ENCODE measurements at regions not wholly inside any gene's neighbourhood (a gene's known extent, or its start where the extent isn't known, plus 50 kb on each side); places are given as distances from the start of the nearest gene placed in this dataset.

GRCh38 chr5:144876990-144877389, 706.3 kb downstream of the KCTD16 start:
- Histone ChIP-seq H3K36me3 (ENCODE audit: control insufficient read depth in 1 of 2, insufficient read depth in 2 of 2, low read length in 2 of 2) (no peaks in the 10 kb centered on the region), H4K91ac (ENCODE audit: low read depth, low read length) (no peak overlapping the region), H4K12ac (ENCODE audit: low read depth, low read length) (no peak overlapping the region), H3K14ac (ENCODE audit: low read length) (no peak overlapping the region), H2BK120ac (ENCODE audit: insufficient read depth, low read length, poor library complexity) (no peak overlapping the region), H2BK5ac (ENCODE audit: low read depth, low read length, poor library complexity) (no peak overlapping the region), H3K9me3 (ENCODE audit: insufficient read depth, low read depth, low read length) (no peaks in the 10 kb centered on the region), H2BK12ac (ENCODE audit: low read length) (no peak overlapping the region), H2AK5ac (ENCODE audit: low read length) (no peak overlapping the region), H4K8ac (ENCODE audit: low read depth, low read length) (no peak overlapping the region), H3K4me3 (ENCODE audit: low read depth, low read length) (no peak overlapping the region), H3K79me2 (ENCODE audit: control insufficient read depth, insufficient read depth, low read length, poor library complexity) (no peaks in the 10 kb centered on the region), H3K79me1 (ENCODE audit: low read length) (no peaks in the 10 kb centered on the region), H3K4ac (ENCODE audit: low read depth, low read length) (no peak overlapping the region), H3K27ac (ENCODE audit: low read depth, low read length) (no peak overlapping the region), H3K18ac (ENCODE audit: low read length) (no peak overlapping the region), H3K9ac (ENCODE audit: low read length) (no peak overlapping the region), H3K4me1 (ENCODE audit: control insufficient read depth in 1 of 2, insufficient read depth in 2 of 2, low read length in 2 of 2) (no peaks in the 10 kb centered on the region), H3K4me2 (ENCODE audit: low read length) (no peak overlapping the region), H3K27me3 (ENCODE audit: insufficient read depth, low read length) (no peaks in the 10 kb centered on the region), H3K23ac (ENCODE audit: low read length) (no peak overlapping the region), H2AFZ (ENCODE audit: insufficient read depth, low read length, poor library complexity) (no peak overlapping the region)
- DNase-seq = no peak

- Histone ChIP-seq H3K27me3 (ENCODE audit: insufficient read depth, low read length) (no peaks in the 10 kb centered on the region), H3K4me1 (ENCODE audit: control insufficient read depth in 1 of 2, insufficient read depth in 2 of 2, low read length in 2 of 2) (no peaks in the 10 kb centered on the region), H3K4me3 (ENCODE audit: low read depth, low read length) (no peak overlapping the region), H4K12ac (ENCODE audit: low read depth, low read length) (no peak overlapping the region), H3K27ac (ENCODE audit: low read depth, low read length) (no peak overlapping the region), H4K8ac (ENCODE audit: low read depth, low read length) (no peak overlapping the region), H3K18ac (ENCODE audit: low read length) (no peak overlapping the region), H3K36me3 (ENCODE audit: control insufficient read depth in 1 of 2, insufficient read depth in 2 of 2, low read length in 2 of 2) (no peaks in the 10 kb centered on the region), H3K79me2 (ENCODE audit: control insufficient read depth, insufficient read depth, low read length, poor library complexity) (no peaks in the 10 kb centered on the region), H2BK120ac (ENCODE audit: insufficient read depth, low read length, poor library complexity) (no peak overlapping the region), H2AK5ac (ENCODE audit: low read length) (no peak overlapping the region), H3K4ac (ENCODE audit: low read depth, low read length) (no peak overlapping the region), H3K14ac (ENCODE audit: low read length) (no peak overlapping the region), H2BK12ac (ENCODE audit: low read length) (no peak overlapping the region), H3K79me1 (ENCODE audit: low read length) (no peaks in the 10 kb centered on the region), H3K23ac (ENCODE audit: low read length) (no peak overlapping the region), H3K9ac (ENCODE audit: low read length) (no peak overlapping the region), H2BK5ac (ENCODE audit: low read depth, low read length, poor library complexity) (no peak overlapping the region), H4K91ac (ENCODE audit: low read depth, low read length) (no peak overlapping the region), H2AFZ (ENCODE audit: insufficient read depth, low read length, poor library complexity) (no peak overlapping the region), H3K4me2 (ENCODE audit: low read length) (no peak overlapping the region), H3K9me3 (ENCODE audit: insufficient read depth, low read depth, low read length) (no peaks in the 10 kb centered on the region)
- DNase-seq = no peak
- no CpG with 5 or more reads among the region's 2 CpGs for WGBS (ENCODE audit: extremely low coverage, insufficient coverage, insufficient read length)
These were observed 702.4 kb downstream of the KCTD16 start for GRCh38 chr5:144873076-144873475.

GRCh38 chr5:144864118-144864517, 693.4 kb downstream of the KCTD16 start:
- no peaks in the 10 kb centered on the region for H3K4me1 ChIP-seq (ENCODE audit: control insufficient read depth in 1 of 2, insufficient read depth in 2 of 2, low read length in 2 of 2)
- no peak overlapping the region for H3K23ac ChIP-seq (ENCODE audit: low read length)
- H3K36me3 ChIP-seq (ENCODE audit: control insufficient read depth in 1 of 2, insufficient read depth in 2 of 2, low read length in 2 of 2) = no peaks in the 10 kb centered on the region
- H4K12ac ChIP-seq (ENCODE audit: low read depth, low read length) = no peak overlapping the region
- H3K9me3 ChIP-seq (ENCODE audit: insufficient read depth, low read depth, low read length) = no peaks in the 10 kb centered on the region
- no peak overlapping the region for H2BK120ac ChIP-seq (ENCODE audit: insufficient read depth, low read length, poor library complexity)
- H3K4me3 ChIP-seq (ENCODE audit: low read depth, low read length) = no peak overlapping the region
- H3K4ac ChIP-seq (ENCODE audit: low read depth, low read length) = no peak overlapping the region
- no peak overlapping the region for H3K9ac ChIP-seq (ENCODE audit: low read length)
- no peak overlapping the region for H2AFZ ChIP-seq (ENCODE audit: insufficient read depth, low read length, poor library complexity)
- no peak overlapping the region for H3K27ac ChIP-seq (ENCODE audit: low read depth, low read length)
- H2BK12ac ChIP-seq (ENCODE audit: low read length) = no peak overlapping the region
- no peaks in the 10 kb centered on the region for H3K27me3 ChIP-seq (ENCODE audit: insufficient read depth, low read length)
- no peak for DNase-seq
- H3K18ac ChIP-seq (ENCODE audit: low read length) = no peak overlapping the region
- no peak overlapping the region for H4K91ac ChIP-seq (ENCODE audit: low read depth, low read length)
- H2AK5ac ChIP-seq (ENCODE audit: low read length) = no peak overlapping the region
- no peak overlapping the region for H2BK5ac ChIP-seq (ENCODE audit: low read depth, low read length, poor library complexity)
- H3K14ac ChIP-seq (ENCODE audit: low read length) = no peak overlapping the region
- H3K79me2 ChIP-seq (ENCODE audit: control insufficient read depth, insufficient read depth, low read length, poor library complexity) = no peaks in the 10 kb centered on the region
- H3K4me2 ChIP-seq (ENCODE audit: low read length) = no peak overlapping the region
- H4K8ac ChIP-seq (ENCODE audit: low read depth, low read length) = no peak overlapping the region
- no peaks in the 10 kb centered on the region for H3K79me1 ChIP-seq (ENCODE audit: low read length)

- Histone ChIP-seq H3K4me2 (ENCODE audit: low read length) (no peak overlapping the region), H3K79me2 (ENCODE audit: control insufficient read depth, insufficient read depth, low read length, poor library complexity) (no peaks in the 10 kb centered on the region), H3K79me1 (ENCODE audit: low read length) (no peaks in the 10 kb centered on the region), H3K23ac (ENCODE audit: low read length) (no peak overlapping the region), H3K4ac (ENCODE audit: low read depth, low read length) (no peak overlapping the region), H2BK12ac (ENCODE audit: low read length) (no peak overlapping the region), H3K27me3 (ENCODE audit: insufficient read depth, low read length) (no peaks in the 10 kb centered on the region), H3K18ac (ENCODE audit: low read length) (no peak overlapping the region), H3K27ac (ENCODE audit: low read depth, low read length) (no peak overlapping the region), H4K12ac (ENCODE audit: low read depth, low read length) (no peak overlapping the region), H2BK5ac (ENCODE audit: low read depth, low read length, poor library complexity) (no peak overlapping the region), H2BK120ac (ENCODE audit: insufficient read depth, low read length, poor library complexity) (no peak overlapping the region), H3K9ac (ENCODE audit: low read length) (no peak overlapping the region), H3K4me1 (ENCODE audit: control insufficient read depth in 1 of 2, insufficient read depth in 2 of 2, low read length in 2 of 2) (no peaks in the 10 kb centered on the region), H4K8ac (ENCODE audit: low read depth, low read length) (no peak overlapping the region), H3K14ac (ENCODE audit: low read length) (no peak overlapping the region), H2AK5ac (ENCODE audit: low read length) (no peak overlapping the region), H4K91ac (ENCODE audit: low read depth, low read length) (no peak overlapping the region), H2AFZ (ENCODE audit: insufficient read depth, low read length, poor library complexity) (no peak overlapping the region), H3K4me3 (ENCODE audit: low read depth, low read length) (no peak overlapping the region), H3K9me3 (ENCODE audit: insufficient read depth, low read depth, low read length) (no peaks in the 10 kb centered on the region), H3K36me3 (ENCODE audit: control insufficient read depth in 1 of 2, insufficient read depth in 2 of 2, low read length in 2 of 2) (no peaks in the 10 kb centered on the region)
- WGBS (ENCODE audit: extremely low coverage, insufficient coverage, insufficient read length) = no CpG with 5 or more reads among the region's 1 CpG
- DNase-seq = no peak
These were observed 686.8 kb downstream of the KCTD16 start for GRCh38 chr5:144857454-144857853.

- Histone ChIP-seq H3K9ac (ENCODE audit: low read length) (no peak overlapping the region), H3K9me3 (ENCODE audit: insufficient read depth, low read depth, low read length) (no peaks in the 10 kb centered on the region), H4K12ac (ENCODE audit: low read depth, low read length) (no peak overlapping the region), H3K79me1 (ENCODE audit: low read length) (no peaks in the 10 kb centered on the region), H3K18ac (ENCODE audit: low read length) (no peak overlapping the region), H2BK5ac (ENCODE audit: low read depth, low read length, poor library complexity) (no peak overlapping the region), H3K27ac (ENCODE audit: low read depth, low read length) (no peak overlapping the region), H3K14ac (ENCODE audit: low read length) (no peak overlapping the region), H4K8ac (ENCODE audit: low read depth, low read length) (no peak overlapping the region), H2AK5ac (ENCODE audit: low read length) (no peak overlapping the region), H3K23ac (ENCODE audit: low read length) (no peak overlapping the region), H3K36me3 (ENCODE audit: control insufficient read depth in 1 of 2, insufficient read depth in 2 of 2, low read length in 2 of 2) (no peaks in the 10 kb centered on the region), H3K79me2 (ENCODE audit: control insufficient read depth, insufficient read depth, low read length, poor library complexity) (no peaks in the 10 kb centered on the region), H3K4me2 (ENCODE audit: low read length) (no peak overlapping the region), H3K27me3 (ENCODE audit: insufficient read depth, low read length) (no peaks in the 10 kb centered on the region), H4K91ac (ENCODE audit: low read depth, low read length) (no peak overlapping the region), H3K4ac (ENCODE audit: low read depth, low read length) (no peak overlapping the region), H2AFZ (ENCODE audit: insufficient read depth, low read length, poor library complexity) (no peak overlapping the region), H3K4me1 (ENCODE audit: control insufficient read depth in 1 of 2, insufficient read depth in 2 of 2, low read length in 2 of 2) (peaks cover 6 to 7% of the 10 kb centered on the region in 2 experiments), H2BK12ac (ENCODE audit: low read length) (no peak overlapping the region), H2BK120ac (ENCODE audit: insufficient read depth, low read length, poor library complexity) (no peak overlapping the region), H3K4me3 (ENCODE audit: low read depth, low read length) (no peak overlapping the region)
- WGBS (ENCODE audit: extremely low coverage, insufficient coverage, insufficient read length) = no CpG with 5 or more reads among the region's 2 CpGs
- peak in 1 of 2 donors; percentile 1 for DNase-seq
These were observed 673.4 kb downstream of the KCTD16 start for GRCh38 chr5:144844086-144844485.

Data from trophoblast cell (in vitro differentiated cells and primary cell).